ENCODE measurements at regions not wholly inside any gene's neighbourhood (a gene's known extent, or its start where the extent isn't known, plus 50 kb on each side); places are given as distances from the start of the nearest gene placed in this dataset.
A peak's percentile ranks its signal among the peaks of the same experiment; 100 is the strongest.

GRCh38 chr17:79680318-79680695 is 50.4 kb upstream of the ENPP7 start:
- TF ChIP-seq CTCF (IDR thresholded peaks at IDR 0.05; ENCODE audit: partially characterized antibody, unreplicated experiment), result no peak
- Mint-ChIP-seq H3K27me3 (ENCODE audit: unreplicated experiment) (peaks cover 21% of the 10 kb centered on the region), H3K4me1 (ENCODE audit: low read depth, unreplicated experiment) (peaks cover 42% of the 10 kb centered on the region), H3K27ac (ENCODE audit: unreplicated experiment) (peak overlapping the region; percentile 48), H3K36me3 (ENCODE audit: unreplicated experiment) (no peaks in the 10 kb centered on the region), H3K9me3 (ENCODE audit: unreplicated experiment) (peaks cover 23% of the 10 kb centered on the region), H3K4me3 (ENCODE audit: unreplicated experiment) (no peak overlapping the region)
- no peak for DNase-seq

GRCh38 chr17:79679631-79680317 is 51.0 kb upstream of the ENPP7 start:
- H3K27me3 Mint-ChIP-seq (ENCODE audit: unreplicated experiment), result peaks cover 21% of the 10 kb centered on the region
- no peaks in the 10 kb centered on the region for H3K36me3 Mint-ChIP-seq (ENCODE audit: unreplicated experiment)
- H3K27ac Mint-ChIP-seq (ENCODE audit: unreplicated experiment), result peak overlapping the region; percentile 48
- peaks cover 42% of the 10 kb centered on the region for H3K4me1 Mint-ChIP-seq (ENCODE audit: low read depth, unreplicated experiment)
- peaks cover 24% of the 10 kb centered on the region for H3K9me3 Mint-ChIP-seq (ENCODE audit: unreplicated experiment)
- DNase-seq, result no peak
- TF ChIP-seq CTCF (IDR thresholded peaks at IDR 0.05; ENCODE audit: partially characterized antibody, unreplicated experiment), result no peak
- no peak overlapping the region for H3K4me3 Mint-ChIP-seq (ENCODE audit: unreplicated experiment)

- Mint-ChIP-seq H3K4me3 (ENCODE audit: unreplicated experiment) (peak overlapping the region; percentile 43), H3K4me1 (ENCODE audit: low read depth, unreplicated experiment) (peaks cover 38% of the 10 kb centered on the region), H3K9me3 (ENCODE audit: unreplicated experiment) (peaks cover 21% of the 10 kb centered on the region), H3K36me3 (ENCODE audit: unreplicated experiment) (peaks cover 5% of the 10 kb centered on the region), H3K27ac (ENCODE audit: unreplicated experiment) (peak overlapping the region; percentile 89), H3K27me3 (ENCODE audit: unreplicated experiment) (peaks cover 15% of the 10 kb centered on the region)
- no peak for TF ChIP-seq CTCF (IDR thresholded peaks at IDR 0.05; ENCODE audit: partially characterized antibody, unreplicated experiment)
- no peak for DNase-seq
Measured at GRCh38 chr17:79678736-79679255, 51.9 kb upstream of the ENPP7 start.

DNA sequence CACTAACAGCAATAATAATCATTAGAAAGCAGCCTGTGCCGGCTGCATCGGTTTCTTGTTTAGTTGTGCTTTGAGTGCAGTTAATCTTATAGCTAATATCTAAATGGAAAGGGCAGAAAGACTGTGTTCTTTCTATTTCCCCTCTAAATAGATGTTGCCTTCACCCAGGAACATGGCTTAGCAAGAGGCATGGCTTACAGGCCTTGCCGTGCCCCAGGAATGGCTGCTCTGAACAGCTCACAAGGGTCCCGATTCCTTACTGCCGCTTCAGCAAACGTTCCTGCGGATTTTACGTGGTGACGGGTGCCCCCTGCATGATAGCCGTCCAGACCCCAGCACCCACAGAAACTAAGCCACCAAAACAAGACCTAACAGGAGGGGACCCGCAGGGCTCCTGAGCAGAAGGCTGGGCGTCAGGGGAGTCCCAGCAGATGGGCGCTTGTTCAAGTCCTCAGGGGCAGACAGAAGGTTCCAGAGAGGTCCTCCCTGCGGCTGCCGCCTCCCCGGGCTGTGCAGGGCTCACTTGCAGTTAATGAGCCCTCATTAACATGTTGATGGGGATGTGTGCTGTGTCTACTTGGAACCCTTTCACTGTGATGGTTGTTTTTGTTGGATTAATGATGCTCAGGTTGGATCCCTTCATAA is 52.5 kb upstream of the ENPP7 start:
- H3K27me3 Mint-ChIP-seq (ENCODE audit: unreplicated experiment), result peaks cover 14% of the 10 kb centered on the region
- DNase-seq, result peak; percentile 69

More for the DNA sequence above, 52.5 kb upstream of the ENPP7 start:
- peak overlapping the region; percentile 89 for H3K27ac Mint-ChIP-seq (ENCODE audit: unreplicated experiment)
- peaks cover 11% of the 10 kb centered on the region for H3K36me3 Mint-ChIP-seq (ENCODE audit: unreplicated experiment)
- peaks cover 32% of the 10 kb centered on the region for H3K4me1 Mint-ChIP-seq (ENCODE audit: low read depth, unreplicated experiment)
- no peak for TF ChIP-seq CTCF (IDR thresholded peaks at IDR 0.05; ENCODE audit: partially characterized antibody, unreplicated experiment)
- H3K4me3 Mint-ChIP-seq (ENCODE audit: unreplicated experiment), result peak overlapping the region; percentile 43
- H3K9me3 Mint-ChIP-seq (ENCODE audit: unreplicated experiment), result peaks cover 26% of the 10 kb centered on the region

Data from glutamatergic neuron (in vitro differentiated cells).